Lung (tissue), 11 donors: ENCODE measurements at regions not wholly inside any gene's neighbourhood (a gene's known extent, or its start where the extent isn't known, plus 50 kb on each side); places are given as distances from the start of the nearest gene placed in this dataset.
A peak's percentile ranks its signal among the peaks of the same experiment; 100 is the strongest.

Experiments
- ATAC-seq: fragments of 200-7000 bp; cut with Tn5 transposase; one replicate; pipeline ENCODE4 v1.9.1; 2020; ENCODE audit warnings: moderate number of reproducible peaks; ENCODE audit not compliant: insufficient read depth, low FRiP score
- DNase-seq, 3 donors: peaks; one replicate each; pipeline ENCODE4 v3.0.0-alpha.2; 2013 to 2017
- H3K27ac ChIP-seq, 2 donors: one replicate each; pipeline ENCODE4 v1.5.1; 2013; ENCODE audit warnings: mild to moderate bottlenecking in 2 of 2, moderate library complexity in 2 of 2, control low read depth in 1 of 2, inconsistent platforms in 1 of 2, low read depth in 1 of 2, low read length in 1 of 2
- H3K27me3 ChIP-seq, 3 donors: one replicate each; pipeline ENCODE4 v1.5.1; 2013; ENCODE audit warnings: low read length in 2 of 3; ENCODE audit not compliant: control insufficient read depth in 3 of 3, insufficient read depth in 3 of 3
- H3K36me3 ChIP-seq, 4 donors: one replicate each; pipeline ENCODE4 v1.5.1; 2013; ENCODE audit warnings: low read length in 4 of 4, mild to moderate bottlenecking in 1 of 4, moderate library complexity in 1 of 4; ENCODE audit not compliant: control insufficient read depth in 4 of 4, insufficient read depth in 4 of 4
- H3K4me1 ChIP-seq, 5 donors: one replicate each; pipeline ENCODE4 v1.5.1; 2013; ENCODE audit warnings: low read length in 5 of 5, mild to moderate bottlenecking in 2 of 5, moderate library complexity in 1 of 5; ENCODE audit not compliant: control insufficient read depth in 5 of 5, insufficient read depth in 5 of 5
- H3K4me3 ChIP-seq: one replicate; pipeline ENCODE4 v1.5.1; 2013; ENCODE audit warnings: mild to moderate bottlenecking, control low read depth, moderate library complexity
- H3K9ac ChIP-seq, 2 donors: one replicate each; pipeline ENCODE4 v1.5.1; 2013; ENCODE audit warnings: low read length in 2 of 2, control low read depth in 1 of 2; ENCODE audit not compliant: insufficient read depth in 1 of 2
- H3K9me3 ChIP-seq, 4 donors: one replicate each; pipeline ENCODE4 v1.5.1; 2013; ENCODE audit warnings: low read length in 3 of 4, mild to moderate bottlenecking in 1 of 4, moderate library complexity in 1 of 4; ENCODE audit not compliant: control insufficient read depth in 4 of 4, insufficient read depth in 3 of 4
- CTCF ChIP-seq: IDR thresholded peaks from 2 replicates; pipeline ENCODE4 v1.5.1; 2012; ENCODE audit warnings: mild to moderate bottlenecking; ENCODE audit errors: control extremely low read depth, extremely low read depth
- WGBS, 2 donors: extraction: QIAGEN DNeasy Blood & Tissue Kit; methylation state at CpG; one replicate each; pipeline ENCODE4 v1.1.7; 2013; 5-methylcytosine and 5-hydroxymethylcytosine counted together
- donor health status: control.
- donor health status: control.
- donor health status: Bipolar disorder and iron deficiency.
- donor health status: healthy.
- donor health status: DM: yes; HTN: yes; CAD: no.

- Histone ChIP-seq H3K4me1 (no peaks in the 10 kb centered on the region), H3K27me3 (no peaks in the 10 kb centered on the region), H3K9me3 (peaks cover 0 to 3% (median 0%) of the 10 kb centered on the region in 4 donors), H3K9ac (no peak overlapping the region), H3K36me3 (no peaks in the 10 kb centered on the region), H3K27ac (no peak overlapping the region), H3K4me3 (no peak overlapping the region)
- no peak for TF ChIP-seq CTCF
- WGBS, 2 donors: 82 to 83% methylated on average over 17 of the region's 17 CpGs
- DNase-seq (no peak), ATAC-seq (no peak)
These were observed 813.5 kb downstream of the QKI start for GRCh38 chr6:164227952-164228522.

GRCh38 chr6:164216839-164217238, 802.3 kb downstream of the QKI start:
- H3K4me3 ChIP-seq: no peak overlapping the region
- no peaks in the 10 kb centered on the region for H3K4me1 ChIP-seq
- no peaks in the 10 kb centered on the region for H3K36me3 ChIP-seq
- no peak overlapping the region for H3K9ac ChIP-seq
- 86 to 88% methylated on average over 10 of the region's 10 CpGs for whole genome bisulfite sequencing, 2 donors
- peaks cover 0 to 1% (median 0%) of the 10 kb centered on the region in 4 donors for H3K9me3 ChIP-seq
- no peak for TF ChIP-seq CTCF
- no peak for ATAC-seq
- DNase-seq: no peak
- no peaks in the 10 kb centered on the region for H3K27me3 ChIP-seq
- H3K27ac ChIP-seq: no peak overlapping the region

- no peak overlapping the region for H3K4me3 ChIP-seq
- peak in 1 of 3 donors; percentile 23 for DNase-seq
- H3K4me1 ChIP-seq: no peaks in the 10 kb centered on the region
- H3K36me3 ChIP-seq: no peaks in the 10 kb centered on the region
- no peak for ATAC-seq
- H3K9me3 ChIP-seq: peaks cover 0 to 1% (median 0%) of the 10 kb centered on the region in 4 donors
- 72 to 84% methylated on average over 4 of the region's 4 CpGs for WGBS, 2 donors
- no peaks in the 10 kb centered on the region for H3K27me3 ChIP-seq
- TF ChIP-seq CTCF: no peak
- H3K9ac ChIP-seq: no peak overlapping the region
- H3K27ac ChIP-seq: no peak overlapping the region
These were observed 801.9 kb downstream of the QKI start for GRCh38 chr6:164216368-164216767.

- DNase-seq (no peak), ATAC-seq (no peak)
- no peak for TF ChIP-seq CTCF
- Histone ChIP-seq H3K9ac (no peak overlapping the region), H3K4me3 (no peak overlapping the region), H3K9me3 (peaks cover 0 to 1% (median 0%) of the 10 kb centered on the region in 4 donors), H3K36me3 (no peaks in the 10 kb centered on the region), H3K27ac (no peak overlapping the region), H3K27me3 (no peaks in the 10 kb centered on the region), H3K4me1 (no peaks in the 10 kb centered on the region)
- WGBS, 2 donors: 91% methylated on average over 8 of the region's 8 CpGs
These were observed 799.5 kb downstream of the QKI start for GRCh38 chr6:164214066-164214465.
